ENCODE measurements at regions not wholly inside any gene's neighbourhood (a gene's known extent, or its start where the extent isn't known, plus 50 kb on each side); places are given as distances from the start of the nearest gene placed in this dataset.

DNA sequence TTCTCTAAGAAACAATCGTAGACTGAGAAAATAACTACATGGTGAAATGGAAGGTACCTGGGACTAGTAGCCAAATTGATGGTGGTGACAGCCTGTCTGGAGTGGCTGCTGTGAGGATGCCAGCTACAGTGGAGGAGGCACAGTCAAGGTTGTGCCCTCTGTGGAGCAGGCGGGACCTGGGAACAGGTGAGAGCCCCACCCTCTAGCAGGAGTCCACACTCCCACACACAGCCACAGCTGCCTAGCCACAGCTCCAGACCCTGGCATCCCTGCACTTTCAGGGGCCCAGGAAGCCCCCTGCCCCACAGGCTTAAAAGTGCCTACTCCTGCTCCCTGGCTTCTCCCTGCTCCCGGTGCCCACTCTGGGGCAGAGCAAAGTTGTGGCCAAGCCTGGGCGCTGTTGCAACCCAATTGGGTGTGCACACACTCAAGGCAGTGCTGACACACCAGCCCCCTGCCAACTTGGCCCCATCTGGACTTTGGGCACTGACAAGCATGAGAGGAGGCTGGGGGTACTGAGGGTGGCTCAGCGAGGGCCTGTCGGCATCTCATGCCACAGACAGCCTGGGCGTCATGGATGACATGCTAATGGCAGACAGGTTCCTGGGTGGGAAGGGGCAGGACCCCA is 548.7 kb downstream of the TBC1D32 start:
- Mint-ChIP-seq H3K4me1 (no peaks in the 10 kb centered on the region), H3K9me3 (peaks cover 0 to 7% (median 5%) of the 10 kb centered on the region in 7 donors), H3K27me3 (ENCODE audit: low read depth in 3 of 3) (no peaks in the 10 kb centered on the region), H3K27ac (peak overlapping the region in 1 of 7 donors; percentile 45), H3K4me3 (no peak overlapping the region), H3K36me3 (no peaks in the 10 kb centered on the region)
- H3K79me2 ChIP-seq (ENCODE audit: insufficient read depth, low read length) = no peaks in the 10 kb centered on the region
- H3K4me2 ChIP-seq (replicated peaks; ENCODE audit: extremely low read depth, low read length, poor library complexity, severe bottlenecking) = no peak overlapping the region
- no peak for DNase-seq
- no peaks in the 10 kb centered on the region for H3K4me1 ChIP-seq (ENCODE audit: control insufficient read depth in 1 of 2, insufficient read depth in 2 of 2, low read length in 2 of 2)
- no peaks in the 10 kb centered on the region for H4K20me1 ChIP-seq (ENCODE audit: insufficient read depth, low read length)
- peaks cover 12 to 17% of the 10 kb centered on the region in 2 donors for H3K9me3 ChIP-seq (replicated peaks in 1 of 2; ENCODE audit: control insufficient read depth in 1 of 2, insufficient read depth in 1 of 2, low read length in 2 of 2)
- no peaks in the 10 kb centered on the region for H3K36me3 ChIP-seq (replicated peaks in 1 of 2; ENCODE audit: control insufficient read depth in 1 of 2, insufficient read depth in 2 of 2, low read length in 2 of 2)
- no peaks in the 10 kb centered on the region for H3K27me3 ChIP-seq (ENCODE audit: control insufficient read depth in 2 of 2, insufficient read depth in 2 of 2, low read length in 2 of 2)
- H3K4me3 ChIP-seq (replicated peaks in 1 of 3; ENCODE audit: low read depth in 2 of 3, low read length in 3 of 3) = no peak overlapping the region
- intact Hi-C loops (cut with micrococcal nuclease) = no loop called here
- TF ChIP-seq, protein P1, sequence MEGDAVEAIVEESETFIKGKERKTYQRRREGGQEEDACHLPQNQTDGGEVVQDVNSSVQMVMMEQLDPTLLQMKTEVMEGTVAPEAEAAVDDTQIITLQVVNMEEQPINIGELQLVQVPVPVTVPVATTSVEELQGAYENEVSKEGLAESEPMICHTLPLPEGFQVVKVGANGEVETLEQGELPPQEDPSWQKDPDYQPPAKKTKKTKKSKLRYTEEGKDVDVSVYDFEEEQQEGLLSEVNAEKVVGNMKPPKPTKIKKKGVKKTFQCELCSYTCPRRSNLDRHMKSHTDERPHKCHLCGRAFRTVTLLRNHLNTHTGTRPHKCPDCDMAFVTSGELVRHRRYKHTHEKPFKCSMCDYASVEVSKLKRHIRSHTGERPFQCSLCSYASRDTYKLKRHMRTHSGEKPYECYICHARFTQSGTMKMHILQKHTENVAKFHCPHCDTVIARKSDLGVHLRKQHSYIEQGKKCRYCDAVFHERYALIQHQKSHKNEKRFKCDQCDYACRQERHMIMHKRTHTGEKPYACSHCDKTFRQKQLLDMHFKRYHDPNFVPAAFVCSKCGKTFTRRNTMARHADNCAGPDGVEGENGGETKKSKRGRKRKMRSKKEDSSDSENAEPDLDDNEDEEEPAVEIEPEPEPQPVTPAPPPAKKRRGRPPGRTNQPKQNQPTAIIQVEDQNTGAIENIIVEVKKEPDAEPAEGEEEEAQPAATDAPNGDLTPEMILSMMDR (IDR thresholded peaks at IDR 0.05) = no peak
- no peak overlapping the region for H3K9ac ChIP-seq (ENCODE audit: insufficient read depth, low read length, poor library complexity, severe bottlenecking)
- H3K27ac ChIP-seq (ENCODE audit: low read depth in 1 of 2, low read length in 2 of 2) = no peak overlapping the region
- H2AFZ ChIP-seq (ENCODE audit: insufficient read depth, low read depth, low read length, poor library complexity, severe bottlenecking) = no peak overlapping the region
- 90% methylated on average over 5 of the region's 7 CpGs for WGBS (ENCODE audit: insufficient coverage)

DNA sequence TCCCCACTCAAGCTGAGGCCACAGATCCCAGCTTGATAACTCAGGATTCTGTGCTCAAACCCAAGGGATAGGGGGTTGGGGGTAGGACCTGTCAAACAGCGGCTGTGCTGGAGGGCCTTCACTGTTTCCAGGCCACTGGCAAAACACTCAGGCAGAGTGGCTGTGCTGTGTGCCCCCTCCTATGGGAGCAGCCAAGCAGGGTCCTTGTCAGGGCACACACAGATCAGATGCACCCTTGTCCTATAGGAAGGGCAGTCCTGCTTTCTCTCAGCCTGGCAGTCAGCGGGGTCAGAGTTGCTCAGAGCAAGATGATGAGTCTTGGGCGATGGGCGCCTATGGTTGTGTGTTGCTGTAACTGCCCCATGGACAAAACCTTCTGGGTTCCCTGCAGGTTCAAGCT is 554.8 kb downstream of the TBC1D32 start:
- Mint-ChIP-seq H3K27me3 (ENCODE audit: low read depth in 3 of 3) (no peaks in the 10 kb centered on the region), H3K4me3 (no peak overlapping the region), H3K27ac (no peak overlapping the region), H3K9me3 (peaks cover 0 to 13% (median 3%) of the 10 kb centered on the region in 7 donors), H3K4me1 (no peaks in the 10 kb centered on the region), H3K36me3 (no peaks in the 10 kb centered on the region)
- H3K27me3 ChIP-seq (ENCODE audit: control insufficient read depth in 2 of 2, insufficient read depth in 2 of 2, low read length in 2 of 2) = no peaks in the 10 kb centered on the region
- H3K9ac ChIP-seq (ENCODE audit: insufficient read depth, low read length, poor library complexity, severe bottlenecking) = no peak overlapping the region
- H3K4me2 ChIP-seq (replicated peaks; ENCODE audit: extremely low read depth, low read length, poor library complexity, severe bottlenecking) = no peak overlapping the region
- no peaks in the 10 kb centered on the region for H3K4me1 ChIP-seq (ENCODE audit: control insufficient read depth in 1 of 2, insufficient read depth in 2 of 2, low read length in 2 of 2)
- TF ChIP-seq, protein P1 (IDR thresholded peaks at IDR 0.05) = no peak
- intact Hi-C loops (cut with micrococcal nuclease) = no loop called here
- no peaks in the 10 kb centered on the region for H4K20me1 ChIP-seq (ENCODE audit: insufficient read depth, low read length)
- no peak overlapping the region for H3K27ac ChIP-seq (ENCODE audit: low read depth in 1 of 2, low read length in 2 of 2)
- DNase-seq = no peak
- H3K79me2 ChIP-seq (ENCODE audit: insufficient read depth, low read length) = no peaks in the 10 kb centered on the region
- H2AFZ ChIP-seq (ENCODE audit: insufficient read depth, low read depth, low read length, poor library complexity, severe bottlenecking) = no peak overlapping the region
- no peak overlapping the region for H3K4me3 ChIP-seq (replicated peaks in 1 of 3; ENCODE audit: low read depth in 2 of 3, low read length in 3 of 3)
- WGBS (ENCODE audit: insufficient coverage) = 93% methylated on average over 4 of the region's 4 CpGs
- H3K36me3 ChIP-seq (replicated peaks in 1 of 2; ENCODE audit: control insufficient read depth in 1 of 2, insufficient read depth in 2 of 2, low read length in 2 of 2) = no peaks in the 10 kb centered on the region
- peaks cover 15 to 16% of the 10 kb centered on the region in 2 donors for H3K9me3 ChIP-seq (replicated peaks in 1 of 2; ENCODE audit: control insufficient read depth in 1 of 2, insufficient read depth in 1 of 2, low read length in 2 of 2)
